ENCODE measurements at regions not wholly inside any gene's neighbourhood (a gene's known extent, or its start where the extent isn't known, plus 50 kb on each side); places are given as distances from the start of the nearest gene placed in this dataset.

DNA sequence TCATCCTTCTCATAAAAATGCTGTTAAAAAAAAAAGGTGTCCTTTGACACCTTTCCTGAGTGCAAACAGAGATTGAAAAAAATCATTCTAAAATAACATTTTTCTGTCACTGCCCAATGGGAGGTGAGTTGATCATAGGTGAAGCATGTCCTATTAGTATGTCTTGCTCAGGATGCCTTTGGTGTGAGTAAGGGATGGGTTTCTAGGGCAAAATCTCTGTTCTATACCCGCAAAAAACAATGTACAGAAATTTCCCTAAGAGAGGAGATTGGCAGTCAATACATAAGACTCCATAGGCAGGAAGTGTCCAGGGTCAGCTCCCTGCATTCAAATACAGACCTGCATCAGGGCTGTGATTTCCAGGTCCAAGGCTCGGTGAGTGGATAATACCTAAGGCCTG is 195.2 kb downstream of the DAD1 start:
- no peaks in the 10 kb centered on the region for H3K4me1 ChIP-seq
- H3K4me3 ChIP-seq = no peak overlapping the region
- DNase-seq (no peak), ATAC-seq (no peak)
- no peak overlapping the region for H3K27ac ChIP-seq
- H3K36me3 ChIP-seq = no peaks in the 10 kb centered on the region
- WGBS (ENCODE audit: insufficient coverage, low coverage, low lambda C conversion rate, missing lambda C conversion rate) = 67% methylated on average over 2 of the region's 2 CpGs
- no peaks in the 10 kb centered on the region for H3K9me3 ChIP-seq
- intact Hi-C loops (cut with DNase I) = loop anchor here in 1 of 2 donors (10.0 kb wide), 1 partner anchor 161 kb away; no protein-coding TSS in a partner anchor
- no peaks in the 10 kb centered on the region for H3K27me3 ChIP-seq
- TF ChIP-seq, protein P1, sequence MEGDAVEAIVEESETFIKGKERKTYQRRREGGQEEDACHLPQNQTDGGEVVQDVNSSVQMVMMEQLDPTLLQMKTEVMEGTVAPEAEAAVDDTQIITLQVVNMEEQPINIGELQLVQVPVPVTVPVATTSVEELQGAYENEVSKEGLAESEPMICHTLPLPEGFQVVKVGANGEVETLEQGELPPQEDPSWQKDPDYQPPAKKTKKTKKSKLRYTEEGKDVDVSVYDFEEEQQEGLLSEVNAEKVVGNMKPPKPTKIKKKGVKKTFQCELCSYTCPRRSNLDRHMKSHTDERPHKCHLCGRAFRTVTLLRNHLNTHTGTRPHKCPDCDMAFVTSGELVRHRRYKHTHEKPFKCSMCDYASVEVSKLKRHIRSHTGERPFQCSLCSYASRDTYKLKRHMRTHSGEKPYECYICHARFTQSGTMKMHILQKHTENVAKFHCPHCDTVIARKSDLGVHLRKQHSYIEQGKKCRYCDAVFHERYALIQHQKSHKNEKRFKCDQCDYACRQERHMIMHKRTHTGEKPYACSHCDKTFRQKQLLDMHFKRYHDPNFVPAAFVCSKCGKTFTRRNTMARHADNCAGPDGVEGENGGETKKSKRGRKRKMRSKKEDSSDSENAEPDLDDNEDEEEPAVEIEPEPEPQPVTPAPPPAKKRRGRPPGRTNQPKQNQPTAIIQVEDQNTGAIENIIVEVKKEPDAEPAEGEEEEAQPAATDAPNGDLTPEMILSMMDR (IDR thresholded peaks at IDR 0.05) = no peak
- no peak for TF ChIP-seq POLR2A (IDR thresholded peaks at IDR 0.05)

DNA sequence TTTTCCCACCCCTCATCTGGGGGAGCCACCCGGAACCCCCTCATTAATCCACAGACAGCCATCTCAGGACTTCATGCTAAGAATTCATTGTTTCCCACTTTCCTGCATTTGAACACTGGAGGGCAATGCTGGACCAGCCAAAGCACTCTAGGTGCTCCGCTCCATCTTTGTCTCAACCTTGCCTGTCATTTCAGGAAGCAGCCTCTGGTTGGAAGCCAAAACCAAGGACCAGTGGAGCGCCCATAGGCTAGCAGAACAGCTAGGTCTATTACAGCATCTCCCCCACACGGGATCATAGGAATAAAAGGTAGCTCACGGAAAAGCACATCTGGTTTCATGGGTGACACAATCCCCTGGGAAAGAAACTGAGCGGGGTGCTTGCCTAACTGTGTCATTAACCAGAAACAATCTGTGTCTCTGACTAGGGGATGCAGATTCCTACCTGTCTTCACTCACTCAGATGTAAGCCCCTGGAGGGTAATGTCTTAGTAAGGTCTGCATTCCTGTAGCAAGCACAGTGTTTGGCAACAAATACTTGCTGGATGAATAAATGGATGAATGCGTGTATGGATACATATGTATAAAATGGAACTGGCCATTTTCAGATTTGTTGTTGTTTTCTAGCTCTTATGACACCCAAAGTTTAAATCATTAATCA is 197.0 kb downstream of the DAD1 start:
- peak; percentile 54 to 90 (median 76) for ATAC-seq
- no peak overlapping the region for H3K4me3 ChIP-seq
- 25% methylated on average over 6 of the region's 7 CpGs for WGBS (ENCODE audit: insufficient coverage, low coverage, low lambda C conversion rate, missing lambda C conversion rate)
- H3K4me1 ChIP-seq = no peaks in the 10 kb centered on the region
- no peak for TF ChIP-seq POLR2A (IDR thresholded peaks at IDR 0.05)
- TF ChIP-seq, protein P1 (IDR thresholded peaks at IDR 0.05) = peak; percentile 46 to 60 (median 54)
- no peaks in the 10 kb centered on the region for H3K36me3 ChIP-seq
- peak in 2 of 3 donors; percentile 42 to 56 for DNase-seq
- no peaks in the 10 kb centered on the region for H3K27me3 ChIP-seq
- intact Hi-C loops (cut with DNase I) = loop anchor here in 1 of 2 donors (10.0 kb wide), 1 partner anchor 163 kb away; no protein-coding TSS in a partner anchor
- H3K9me3 ChIP-seq = no peaks in the 10 kb centered on the region
- H3K27ac ChIP-seq = no peak overlapping the region

DNA sequence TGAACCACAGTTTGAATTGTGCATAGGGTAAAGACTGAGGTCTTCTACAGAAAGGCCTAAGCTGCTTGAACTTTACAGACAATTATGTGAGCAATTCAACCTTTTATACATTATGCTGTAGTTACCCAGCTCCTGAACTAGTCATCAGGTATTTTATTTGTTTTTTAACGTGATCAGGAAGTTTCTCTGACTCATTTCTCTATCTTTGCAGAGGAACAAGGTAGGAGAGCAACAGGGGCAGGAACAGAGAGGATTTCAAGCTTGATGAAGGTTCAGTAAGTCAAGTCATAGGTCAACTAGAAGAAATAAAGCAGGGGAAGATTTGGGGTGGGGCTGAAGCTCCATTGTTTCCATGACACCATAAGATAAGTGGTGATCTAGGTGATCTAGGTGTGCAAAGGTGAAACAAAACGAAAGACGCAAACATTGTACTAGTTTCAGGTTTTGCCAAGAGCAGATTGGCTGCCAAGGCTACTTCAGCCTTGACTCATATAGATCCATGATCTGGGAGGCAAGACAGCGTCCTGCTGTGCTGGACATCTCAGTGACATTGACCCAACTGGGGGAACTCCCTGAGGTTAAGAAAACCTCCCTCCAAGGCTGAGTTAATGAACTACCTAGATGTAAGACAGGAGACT is 198.1 kb downstream of the DAD1 start:
- no peaks in the 10 kb centered on the region for H3K36me3 ChIP-seq
- H3K4me1 ChIP-seq = no peaks in the 10 kb centered on the region
- ATAC-seq = no peak
- TF ChIP-seq, protein P1 (IDR thresholded peaks at IDR 0.05) = no peak
- H3K27ac ChIP-seq = no peak overlapping the region
- H3K4me3 ChIP-seq = no peak overlapping the region
- H3K27me3 ChIP-seq = no peaks in the 10 kb centered on the region
- no peak for DNase-seq
- intact Hi-C loops (cut with DNase I) = loop anchor here in 1 of 2 donors (10.0 kb wide), 1 partner anchor 164 kb away; no protein-coding TSS in a partner anchor
- WGBS (ENCODE audit: insufficient coverage, low coverage, low lambda C conversion rate, missing lambda C conversion rate) = 23% methylated on average over 3 of the region's 4 CpGs
- H3K9me3 ChIP-seq = no peaks in the 10 kb centered on the region

DNA sequence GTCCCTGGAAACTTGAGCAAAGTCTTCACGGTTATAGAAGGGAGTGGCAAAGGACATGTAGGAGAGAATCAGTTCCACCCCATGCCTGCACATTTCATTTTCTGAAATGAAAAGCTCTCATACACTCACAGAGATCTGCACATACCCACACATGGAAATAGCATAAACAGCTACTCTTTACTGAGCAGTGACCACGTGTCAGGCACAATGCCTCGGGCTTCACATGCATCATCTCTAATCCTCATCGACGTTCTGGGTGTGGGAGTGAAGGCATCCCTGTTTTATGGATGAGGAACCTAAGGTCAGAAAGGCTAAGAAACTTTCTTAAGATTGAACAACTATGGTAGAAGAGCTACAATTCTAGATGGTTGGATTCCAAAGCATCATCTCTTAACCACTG is 198.8 kb downstream of the DAD1 start:
- Histone ChIP-seq H3K27ac (no peak overlapping the region), H3K9me3 (no peaks in the 10 kb centered on the region), H3K4me1 (no peaks in the 10 kb centered on the region), H3K36me3 (no peaks in the 10 kb centered on the region), H3K4me3 (no peak overlapping the region), H3K27me3 (no peaks in the 10 kb centered on the region)
- 61% methylated on average over 5 of the region's 5 CpGs for WGBS (ENCODE audit: insufficient coverage, low coverage, low lambda C conversion rate, missing lambda C conversion rate)
- ATAC-seq (no peak), DNase-seq (no peak)
- intact Hi-C loops (cut with DNase I) = loop anchor here in 1 of 2 donors (10.0 kb wide), 1 partner anchor 165 kb away; no protein-coding TSS in a partner anchor
- TF ChIP-seq, protein P1 (IDR thresholded peaks at IDR 0.05) = no peak
- TF ChIP-seq POLR2A (IDR thresholded peaks at IDR 0.05) = no peak
